GM13976 (cell line): ENCODE measurements at regions not wholly inside any gene's neighbourhood (a gene's known extent, or its start where the extent isn't known, plus 50 kb on each side); places are given as distances from the start of the nearest gene placed in this dataset.
"Not testable (repeated sequence)": the region's sequence is repeated elsewhere in the genome, so short reads cannot be mapped to it uniquely, and the experiment has no call there.

Source experiments
- DNase-seq: peaks from one replicate; pipeline ENCODE4 v3.0.0; 2012; ENCODE audit warnings: low spot score
- in situ Hi-C: fragments of 300-500 bp; cut with MboI; formaldehyde crosslinking; loops from one replicate; pipeline ENCODE4 v1.12.0; 2022; ENCODE audit warnings: low sequenced_read_pairs, mixed read lengths, inconsistent platforms; ENCODE audit not compliant: unreplicated experiment
- TF ChIP-seq, protein P1 (sequence below): IDR thresholded peaks from 2 replicates; pipeline ENCODE4 v1.5.1; 2012; ENCODE audit warnings: borderline replicate concordance, mild to moderate bottlenecking; ENCODE audit not compliant: insufficient read depth; ENCODE audit errors: extremely low read depth, missing control alignments, control extremely low read depth

DNA sequence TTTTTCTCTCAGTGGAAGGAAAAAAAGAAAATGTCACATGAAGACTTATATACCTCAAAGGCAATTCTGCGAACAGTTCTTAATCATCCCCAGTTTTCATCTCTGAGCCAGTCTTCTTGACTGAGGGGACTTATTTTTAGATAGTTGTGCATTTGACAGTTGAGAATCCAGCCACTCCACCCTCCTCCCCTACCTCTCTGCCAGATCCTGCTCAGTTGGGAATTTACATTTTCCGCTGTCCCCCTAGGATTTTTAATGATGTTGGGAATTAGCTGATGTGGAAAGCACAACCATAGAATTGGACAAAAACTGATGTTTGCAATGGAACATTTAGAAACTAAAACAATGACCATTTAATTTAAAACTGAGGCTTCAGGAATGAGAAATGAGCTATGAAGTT is 194.3 kb upstream of the PIK3R1 start:
- TF ChIP-seq, protein P1, sequence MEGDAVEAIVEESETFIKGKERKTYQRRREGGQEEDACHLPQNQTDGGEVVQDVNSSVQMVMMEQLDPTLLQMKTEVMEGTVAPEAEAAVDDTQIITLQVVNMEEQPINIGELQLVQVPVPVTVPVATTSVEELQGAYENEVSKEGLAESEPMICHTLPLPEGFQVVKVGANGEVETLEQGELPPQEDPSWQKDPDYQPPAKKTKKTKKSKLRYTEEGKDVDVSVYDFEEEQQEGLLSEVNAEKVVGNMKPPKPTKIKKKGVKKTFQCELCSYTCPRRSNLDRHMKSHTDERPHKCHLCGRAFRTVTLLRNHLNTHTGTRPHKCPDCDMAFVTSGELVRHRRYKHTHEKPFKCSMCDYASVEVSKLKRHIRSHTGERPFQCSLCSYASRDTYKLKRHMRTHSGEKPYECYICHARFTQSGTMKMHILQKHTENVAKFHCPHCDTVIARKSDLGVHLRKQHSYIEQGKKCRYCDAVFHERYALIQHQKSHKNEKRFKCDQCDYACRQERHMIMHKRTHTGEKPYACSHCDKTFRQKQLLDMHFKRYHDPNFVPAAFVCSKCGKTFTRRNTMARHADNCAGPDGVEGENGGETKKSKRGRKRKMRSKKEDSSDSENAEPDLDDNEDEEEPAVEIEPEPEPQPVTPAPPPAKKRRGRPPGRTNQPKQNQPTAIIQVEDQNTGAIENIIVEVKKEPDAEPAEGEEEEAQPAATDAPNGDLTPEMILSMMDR: no peak
- in situ Hi-C loops: no loop called here
- no peak for DNase-seq

DNA sequence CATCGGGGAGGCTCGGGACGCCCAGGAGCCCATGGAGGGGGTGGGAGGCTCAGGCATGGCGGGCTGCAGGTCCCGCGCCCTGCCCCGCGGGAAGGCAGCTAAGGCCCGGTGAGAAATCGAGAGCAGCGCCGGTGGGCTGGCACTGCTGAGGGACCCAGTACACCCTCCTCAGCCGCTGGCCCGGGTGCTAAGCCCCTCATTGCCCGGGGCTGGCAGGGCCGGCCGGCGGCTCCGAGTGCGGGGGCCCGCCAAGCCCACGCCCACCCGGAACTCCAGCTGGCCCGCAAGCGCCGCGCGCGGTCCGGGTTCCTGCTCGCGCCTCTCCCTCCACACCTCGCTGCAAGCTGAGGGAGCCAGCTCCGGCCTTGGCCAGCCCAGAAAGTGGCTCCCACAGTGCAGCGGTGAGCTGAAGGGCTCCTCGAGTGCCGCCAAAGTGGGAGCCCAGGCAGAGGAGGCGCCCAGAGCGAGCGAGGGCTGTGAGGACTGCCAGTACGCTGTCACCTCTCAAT is 195.0 kb upstream of the PIK3R1 start:
- DNase-seq, in situ Hi-C loops: not testable (repeated sequence)

DNA sequence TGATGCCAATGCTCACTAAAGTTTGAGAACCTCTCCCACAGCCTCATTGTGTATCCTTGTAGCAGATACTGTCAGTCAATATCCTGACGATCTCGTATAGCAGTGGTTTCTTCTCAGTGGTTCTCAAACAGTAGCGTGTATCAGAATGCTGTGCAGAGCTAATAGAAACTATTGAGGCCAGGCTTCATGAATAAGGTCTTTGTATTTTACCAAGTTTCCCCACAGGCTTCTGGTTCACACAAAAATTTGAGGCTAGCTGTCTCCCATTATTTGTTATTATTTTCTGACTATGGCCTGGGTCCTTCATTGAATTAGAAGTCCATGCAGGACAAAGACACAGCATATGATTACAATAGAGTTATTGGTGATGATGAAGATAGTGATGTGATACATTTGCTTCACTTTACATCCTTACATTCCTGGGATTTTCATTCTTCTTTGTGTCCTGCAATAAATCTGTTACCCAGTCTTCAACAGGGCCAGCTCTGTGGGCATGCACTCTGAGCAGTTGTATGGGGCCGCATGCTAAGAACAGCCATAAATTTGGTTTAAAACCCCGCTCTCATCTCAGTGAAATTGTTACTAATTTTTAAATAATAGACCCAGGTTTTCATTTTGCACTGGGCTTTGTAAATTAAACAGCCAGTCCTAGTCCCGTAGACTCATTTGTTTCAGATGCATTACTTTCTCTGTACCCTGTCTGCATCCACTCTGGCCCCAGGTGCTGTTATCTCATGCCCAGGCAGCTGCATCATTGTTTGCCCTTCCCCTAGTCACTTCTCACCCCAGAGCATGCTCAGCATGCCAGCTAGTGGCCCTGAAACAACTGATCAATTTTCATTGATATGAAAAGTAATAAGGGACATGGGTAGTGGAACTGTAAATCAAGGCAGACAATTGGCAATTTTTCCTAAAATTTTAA is 199.9 kb upstream of the PIK3R1 start:
- DNase-seq: no peak
- TF ChIP-seq, protein P1: no peak
- in situ Hi-C loops: no loop called here

DNA sequence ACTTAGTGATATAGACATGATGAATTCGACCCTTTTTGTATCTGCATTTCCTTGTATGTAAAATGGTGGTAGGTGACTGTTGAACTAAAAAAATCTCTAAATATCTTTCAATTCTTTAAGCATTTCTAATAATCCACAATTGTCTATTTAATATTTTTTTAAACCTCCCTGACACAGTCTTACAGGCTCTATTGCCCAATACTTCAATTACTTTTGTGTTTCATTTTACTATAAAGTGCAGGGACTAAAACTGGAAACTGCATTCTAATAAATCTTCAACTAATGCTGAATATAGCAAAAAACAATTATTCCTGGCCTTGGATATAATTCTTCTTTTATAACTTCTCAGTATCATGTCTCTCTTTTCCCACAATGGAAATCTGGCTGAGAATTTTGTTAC is 202.7 kb upstream of the PIK3R1 start:
- in situ Hi-C loops: no loop called here
- TF ChIP-seq, protein P1: no peak
- DNase-seq: no peak

DNA sequence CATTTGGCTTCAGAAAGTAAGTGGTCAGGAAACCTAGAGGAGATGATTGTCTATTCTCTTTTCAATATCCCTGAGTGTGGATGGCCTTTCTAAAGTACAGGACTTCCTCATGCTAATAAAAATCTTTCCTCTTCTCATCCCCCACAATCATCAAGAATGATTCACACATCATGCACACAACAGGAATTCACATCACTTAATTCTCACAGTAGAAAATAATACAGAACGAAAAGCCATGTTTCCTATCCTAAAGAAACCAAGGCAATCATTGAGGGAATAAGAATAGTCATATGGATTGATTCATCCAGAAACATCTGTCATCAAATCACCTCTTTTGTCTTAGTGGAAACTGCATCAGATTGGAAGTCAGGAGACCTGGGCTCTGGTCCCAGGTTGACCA is 203.1 kb upstream of the PIK3R1 start:
- in situ Hi-C loops: no loop called here
- no peak for DNase-seq
- TF ChIP-seq, protein P1: no peak

DNA sequence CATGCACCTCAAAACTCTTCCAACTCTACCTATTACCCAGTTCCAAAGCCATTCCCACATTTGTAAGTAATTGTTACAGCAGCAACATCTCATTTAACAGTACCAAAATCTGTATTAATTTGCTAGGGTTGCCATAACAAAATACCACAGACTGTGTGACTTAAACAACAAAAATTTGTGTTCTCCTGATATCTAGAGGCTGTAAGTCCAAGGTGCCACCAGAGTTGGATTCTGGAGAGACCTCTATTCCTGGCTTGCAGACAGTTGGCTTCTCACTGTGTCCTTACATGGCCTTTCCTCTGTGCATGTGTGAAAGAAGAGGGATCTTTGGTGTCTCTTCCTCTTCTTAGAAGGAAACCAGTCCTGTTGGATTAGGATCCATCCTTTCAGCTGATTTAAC is 203.8 kb upstream of the PIK3R1 start:
- no peak for DNase-seq
- TF ChIP-seq, protein P1: no peak
- in situ Hi-C loops: no loop called here

DNA sequence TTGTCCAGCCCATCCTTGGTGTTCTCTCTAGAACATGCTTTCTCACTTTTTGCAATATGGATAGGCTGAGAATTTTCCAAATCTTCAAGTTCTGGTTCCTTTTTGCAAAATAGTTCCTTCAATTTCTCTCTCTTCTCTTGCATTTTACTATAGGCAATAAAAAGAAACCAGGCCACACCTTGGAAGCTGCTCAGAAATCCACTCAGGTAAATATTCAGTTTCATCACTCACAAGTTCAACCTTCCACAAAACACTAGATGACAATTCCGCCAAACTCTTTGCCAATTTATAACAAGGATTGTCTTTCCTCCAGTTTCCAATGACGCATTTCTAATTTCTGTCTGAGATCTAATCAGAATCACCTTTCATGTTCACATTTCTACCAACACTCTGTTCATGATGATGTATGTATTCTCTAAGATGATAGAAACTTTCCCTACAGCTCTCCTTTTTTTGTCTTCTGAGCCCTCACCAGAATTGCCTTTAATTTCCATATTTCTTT is 204.2 kb upstream of the PIK3R1 start:
- in situ Hi-C loops: no loop called here
- TF ChIP-seq, protein P1: no peak
- DNase-seq: no peak
